ENCODE measurements at regions not wholly inside any gene's neighbourhood (a gene's known extent, or its start where the extent isn't known, plus 50 kb on each side); places are given as distances from the start of the nearest gene placed in this dataset.
A peak's percentile ranks its signal among the peaks of the same experiment; 100 is the strongest.

- Histone ChIP-seq H3K4me3 (ENCODE audit: low read depth in 1 of 3, low read length in 3 of 3) (no peak overlapping the region), H3K27ac (ENCODE audit: low read depth in 1 of 3, low read length in 2 of 3) (no peak overlapping the region), H3K36me3 (ENCODE audit: control insufficient read depth in 3 of 3, insufficient read depth in 2 of 3, low read depth in 1 of 3, low read length in 3 of 3) (no peaks in the 10 kb centered on the region), H3K9me3 (ENCODE audit: control insufficient read depth in 2 of 2, insufficient read depth in 1 of 2, low read depth in 1 of 2, low read length in 1 of 2) (no peaks in the 10 kb centered on the region), H3K27me3 (ENCODE audit: control insufficient read depth in 3 of 3, insufficient read depth in 3 of 3, low read length in 3 of 3) (no peaks in the 10 kb centered on the region), H3K4me1 (ENCODE audit: control insufficient read depth in 3 of 3, insufficient read depth in 2 of 3, low read depth in 1 of 3, low read length in 2 of 3) (no peaks in the 10 kb centered on the region)
- 78 to 83% methylated on average over 1 of the region's 1 CpG; no CpG with 5 or more reads in 1 of the 3 donors for WGBS, 3 donors
- FAIRE-seq (no peak), DNase-seq (no peak)
Measured at GRCh38 chrY:7825874-7826273, 914.3 kb upstream of the AMELY start.

- H3K27ac ChIP-seq (ENCODE audit: low read depth in 1 of 3, low read length in 2 of 3) = no peak overlapping the region
- 87 to 93% methylated on average over 2 of the region's 2 CpGs; no CpG with 5 or more reads in 1 of the 3 donors for WGBS, 3 donors
- FAIRE-seq (no peak), DNase-seq (no peak)
- no peaks in the 10 kb centered on the region for H3K9me3 ChIP-seq (ENCODE audit: control insufficient read depth in 2 of 2, insufficient read depth in 1 of 2, low read depth in 1 of 2, low read length in 1 of 2)
- no peaks in the 10 kb centered on the region for H3K4me1 ChIP-seq (ENCODE audit: control insufficient read depth in 3 of 3, insufficient read depth in 2 of 3, low read depth in 1 of 3, low read length in 2 of 3)
- H3K36me3 ChIP-seq (ENCODE audit: control insufficient read depth in 3 of 3, insufficient read depth in 2 of 3, low read depth in 1 of 3, low read length in 3 of 3) = no peaks in the 10 kb centered on the region
- H3K27me3 ChIP-seq (ENCODE audit: control insufficient read depth in 3 of 3, insufficient read depth in 3 of 3, low read length in 3 of 3) = no peaks in the 10 kb centered on the region
- H3K4me3 ChIP-seq (ENCODE audit: low read depth in 1 of 3, low read length in 3 of 3) = no peak overlapping the region
Measured at GRCh38 chrY:7821295-7822035, 909.9 kb upstream of the AMELY start.

GRCh38 chrY:7818924-7819323 lies 907.4 kb upstream of the AMELY start:
- no peak for FAIRE-seq
- peak; percentile 33 to 34 for DNase-seq
- Histone ChIP-seq H3K36me3 (ENCODE audit: control insufficient read depth in 3 of 3, insufficient read depth in 2 of 3, low read depth in 1 of 3, low read length in 3 of 3) (no peaks in the 10 kb centered on the region), H3K4me1 (ENCODE audit: control insufficient read depth in 3 of 3, insufficient read depth in 2 of 3, low read depth in 1 of 3, low read length in 2 of 3) (no peaks in the 10 kb centered on the region), H3K4me3 (ENCODE audit: low read depth in 1 of 3, low read length in 3 of 3) (no peak overlapping the region), H3K27ac (ENCODE audit: low read depth in 1 of 3, low read length in 2 of 3) (no peak overlapping the region), H3K27me3 (ENCODE audit: control insufficient read depth in 3 of 3, insufficient read depth in 3 of 3, low read length in 3 of 3) (no peaks in the 10 kb centered on the region), H3K9me3 (ENCODE audit: control insufficient read depth in 2 of 2, insufficient read depth in 1 of 2, low read depth in 1 of 2, low read length in 1 of 2) (no peaks in the 10 kb centered on the region)

- no peak overlapping the region for H3K27ac ChIP-seq (ENCODE audit: low read depth in 1 of 3, low read length in 2 of 3)
- H3K4me1 ChIP-seq (ENCODE audit: control insufficient read depth in 3 of 3, insufficient read depth in 2 of 3, low read depth in 1 of 3, low read length in 2 of 3) = no peaks in the 10 kb centered on the region
- H3K36me3 ChIP-seq (ENCODE audit: control insufficient read depth in 3 of 3, insufficient read depth in 2 of 3, low read depth in 1 of 3, low read length in 3 of 3) = no peaks in the 10 kb centered on the region
- FAIRE-seq (no peak), DNase-seq (no peak)
- no peaks in the 10 kb centered on the region for H3K9me3 ChIP-seq (ENCODE audit: control insufficient read depth in 2 of 2, insufficient read depth in 1 of 2, low read depth in 1 of 2, low read length in 1 of 2)
- H3K4me3 ChIP-seq (ENCODE audit: low read depth in 1 of 3, low read length in 3 of 3) = no peak overlapping the region
- WGBS, 3 donors = 82 to 100% methylated on average over 1 of the region's 1 CpG; no CpG with 5 or more reads in 1 of the 3 donors
- no peaks in the 10 kb centered on the region for H3K27me3 ChIP-seq (ENCODE audit: control insufficient read depth in 3 of 3, insufficient read depth in 3 of 3, low read length in 3 of 3)
Measured at GRCh38 chrY:7816567-7816966, 905.0 kb upstream of the AMELY start.

- H3K4me3 ChIP-seq (ENCODE audit: low read depth in 1 of 3, low read length in 3 of 3) = no peak overlapping the region
- no peak for DNase-seq
Measured at GRCh38 chrY:7815921-7816320, 904.4 kb upstream of the AMELY start.

GRCh38 chrY:7815285-7815684 lies 903.7 kb upstream of the AMELY start:
- no peak for DNase-seq
- 88 to 100% methylated on average over 1 of the region's 1 CpG; no CpG with 5 or more reads in 1 of the 3 donors for WGBS, 3 donors
- FAIRE-seq = no peak

More at GRCh38 chrY:7815921-7816320, 904.4 kb upstream of the AMELY start:
- Histone ChIP-seq H3K27ac (ENCODE audit: low read depth in 1 of 3, low read length in 2 of 3) (no peak overlapping the region), H3K4me1 (ENCODE audit: control insufficient read depth in 3 of 3, insufficient read depth in 2 of 3, low read depth in 1 of 3, low read length in 2 of 3) (no peaks in the 10 kb centered on the region), H3K27me3 (ENCODE audit: control insufficient read depth in 3 of 3, insufficient read depth in 3 of 3, low read length in 3 of 3) (no peaks in the 10 kb centered on the region), H3K36me3 (ENCODE audit: control insufficient read depth in 3 of 3, insufficient read depth in 2 of 3, low read depth in 1 of 3, low read length in 3 of 3) (no peaks in the 10 kb centered on the region), H3K9me3 (ENCODE audit: control insufficient read depth in 2 of 2, insufficient read depth in 1 of 2, low read depth in 1 of 2, low read length in 1 of 2) (no peaks in the 10 kb centered on the region)
- FAIRE-seq = no peak

GRCh38 chrY:7814361-7814760 lies 902.8 kb upstream of the AMELY start:
- DNase-seq (no peak), FAIRE-seq (no peak)
- Histone ChIP-seq H3K36me3 (ENCODE audit: control insufficient read depth in 3 of 3, insufficient read depth in 2 of 3, low read depth in 1 of 3, low read length in 3 of 3) (no peaks in the 10 kb centered on the region), H3K27me3 (ENCODE audit: control insufficient read depth in 3 of 3, insufficient read depth in 3 of 3, low read length in 3 of 3) (no peaks in the 10 kb centered on the region), H3K4me1 (ENCODE audit: control insufficient read depth in 3 of 3, insufficient read depth in 2 of 3, low read depth in 1 of 3, low read length in 2 of 3) (no peaks in the 10 kb centered on the region), H3K4me3 (ENCODE audit: low read depth in 1 of 3, low read length in 3 of 3) (no peak overlapping the region), H3K9me3 (ENCODE audit: control insufficient read depth in 2 of 2, insufficient read depth in 1 of 2, low read depth in 1 of 2, low read length in 1 of 2) (no peaks in the 10 kb centered on the region), H3K27ac (ENCODE audit: low read depth in 1 of 3, low read length in 2 of 3) (no peak overlapping the region)

More at GRCh38 chrY:7815285-7815684, 903.7 kb upstream of the AMELY start:
- H3K9me3 ChIP-seq (ENCODE audit: control insufficient read depth in 2 of 2, insufficient read depth in 1 of 2, low read depth in 1 of 2, low read length in 1 of 2) = no peaks in the 10 kb centered on the region
- H3K27me3 ChIP-seq (ENCODE audit: control insufficient read depth in 3 of 3, insufficient read depth in 3 of 3, low read length in 3 of 3) = no peaks in the 10 kb centered on the region
- no peak overlapping the region for H3K27ac ChIP-seq (ENCODE audit: low read depth in 1 of 3, low read length in 2 of 3)
- no peak overlapping the region for H3K4me3 ChIP-seq (ENCODE audit: low read depth in 1 of 3, low read length in 3 of 3)
- H3K36me3 ChIP-seq (ENCODE audit: control insufficient read depth in 3 of 3, insufficient read depth in 2 of 3, low read depth in 1 of 3, low read length in 3 of 3) = no peaks in the 10 kb centered on the region
- H3K4me1 ChIP-seq (ENCODE audit: control insufficient read depth in 3 of 3, insufficient read depth in 2 of 3, low read depth in 1 of 3, low read length in 2 of 3) = no peaks in the 10 kb centered on the region

GRCh38 chrY:7810359-7810758 lies 898.8 kb upstream of the AMELY start:
- Histone ChIP-seq H3K27ac (ENCODE audit: low read depth in 1 of 3, low read length in 2 of 3) (no peak overlapping the region), H3K27me3 (ENCODE audit: control insufficient read depth in 3 of 3, insufficient read depth in 3 of 3, low read length in 3 of 3) (no peaks in the 10 kb centered on the region), H3K4me3 (ENCODE audit: low read depth in 1 of 3, low read length in 3 of 3) (no peak overlapping the region), H3K4me1 (ENCODE audit: control insufficient read depth in 3 of 3, insufficient read depth in 2 of 3, low read depth in 1 of 3, low read length in 2 of 3) (no peaks in the 10 kb centered on the region), H3K36me3 (ENCODE audit: control insufficient read depth in 3 of 3, insufficient read depth in 2 of 3, low read depth in 1 of 3, low read length in 3 of 3) (no peaks in the 10 kb centered on the region), H3K9me3 (ENCODE audit: control insufficient read depth in 2 of 2, insufficient read depth in 1 of 2, low read depth in 1 of 2, low read length in 1 of 2) (no peaks in the 10 kb centered on the region)
- FAIRE-seq (no peak), DNase-seq (no peak)
- 51 to 71% methylated on average over 1 of the region's 1 CpG; no CpG with 5 or more reads in 1 of the 3 donors for WGBS, 3 donors

- FAIRE-seq (no peak), DNase-seq (no peak)
Measured at GRCh38 chrY:7807516-7807870, 895.9 kb upstream of the AMELY start.

More at GRCh38 chrY:7807516-7807870, 895.9 kb upstream of the AMELY start:
- no peak overlapping the region for H3K27ac ChIP-seq (ENCODE audit: low read depth in 1 of 3, low read length in 2 of 3)
- H3K4me1 ChIP-seq (ENCODE audit: control insufficient read depth in 3 of 3, insufficient read depth in 2 of 3, low read depth in 1 of 3, low read length in 2 of 3) = no peaks in the 10 kb centered on the region
- H3K4me3 ChIP-seq (ENCODE audit: low read depth in 1 of 3, low read length in 3 of 3) = no peak overlapping the region
- H3K27me3 ChIP-seq (ENCODE audit: control insufficient read depth in 3 of 3, insufficient read depth in 3 of 3, low read length in 3 of 3) = no peaks in the 10 kb centered on the region
- H3K36me3 ChIP-seq (ENCODE audit: control insufficient read depth in 3 of 3, insufficient read depth in 2 of 3, low read depth in 1 of 3, low read length in 3 of 3) = no peaks in the 10 kb centered on the region
- no peaks in the 10 kb centered on the region for H3K9me3 ChIP-seq (ENCODE audit: control insufficient read depth in 2 of 2, insufficient read depth in 1 of 2, low read depth in 1 of 2, low read length in 1 of 2)
